ENCODE measurements at regions not wholly inside any gene's neighbourhood (a gene's known extent, or its start where the extent isn't known, plus 50 kb on each side); places are given as distances from the start of the nearest gene placed in this dataset.

DNA sequence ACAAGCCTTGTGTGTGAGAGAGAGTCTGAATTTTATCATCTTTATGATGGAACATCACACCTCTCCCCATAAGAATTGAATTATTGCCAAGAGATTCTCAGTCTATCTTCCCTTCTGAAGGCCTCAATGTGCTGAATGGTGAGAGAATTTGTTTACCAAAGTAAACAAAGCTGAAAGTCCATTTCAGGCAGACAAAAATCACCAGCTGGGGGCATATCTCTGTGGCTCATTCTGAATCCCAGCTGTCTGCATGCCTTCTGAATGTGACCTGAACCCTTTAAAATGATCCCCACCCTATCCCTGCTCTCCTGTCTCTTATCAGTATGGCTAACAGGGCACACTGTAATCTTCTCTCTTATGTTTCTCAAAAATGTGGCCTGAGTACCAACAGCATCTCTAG, 99.1 kb upstream of the CAMK1G start:
- TF ChIP-seq POU2F2 (IDR thresholded peaks at IDR 0.05; ENCODE audit: low read depth, low read length), result no peak
- no peak for TF ChIP-seq SPI1 (IDR thresholded peaks at IDR 0.05; ENCODE audit: low read depth, low read length)
- TF ChIP-seq POLR2A (IDR thresholded peaks at IDR 0.05; ENCODE audit: low read depth, low read length), result no peak
- no peak for TF ChIP-seq TAF1 (IDR thresholded peaks at IDR 0.05; ENCODE audit: low read depth, low read length)
- TF ChIP-seq POLR2AphosphoS5 (IDR thresholded peaks at IDR 0.05; ENCODE audit: low read depth, low read length), result no peak
- no peak for TF ChIP-seq PAX5 (IDR thresholded peaks at IDR 0.05; ENCODE audit: insufficient read depth, low read length, severe bottlenecking)
- no peak for DNase-seq (ENCODE audit: insufficient read length, low spot score)
- FAIRE-seq, result no peak

- no peak for FAIRE-seq
- DNase-seq (ENCODE audit: insufficient read length, low spot score), result no peak
- no peak for TF ChIP-seq PAX5 (IDR thresholded peaks at IDR 0.05; ENCODE audit: insufficient read depth, low read length, severe bottlenecking)
Measured at GRCh38 chr1:209485167-209485566, 98.3 kb upstream of the CAMK1G start.

DNA sequence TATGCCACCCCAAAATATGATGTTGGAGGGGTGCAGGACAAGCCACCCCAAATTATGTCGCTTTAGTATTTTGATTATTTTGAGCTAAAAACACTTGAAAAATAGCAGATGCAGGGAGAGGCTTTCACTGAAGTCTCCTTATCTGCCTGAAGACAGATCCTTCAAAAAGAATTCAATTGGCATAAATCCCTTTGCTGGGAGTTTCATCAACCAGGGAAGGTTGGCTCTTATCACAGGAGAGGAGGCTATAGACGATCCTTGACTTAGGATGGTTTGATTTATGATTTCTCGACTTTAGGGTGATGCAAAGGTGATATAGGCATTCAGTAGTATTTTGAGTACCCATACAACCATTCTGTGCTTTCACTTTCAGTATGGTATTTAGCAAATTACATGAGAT, 97.8 kb upstream of the CAMK1G start:
- FAIRE-seq (no peak), DNase-seq (ENCODE audit: insufficient read length, low spot score) (no peak)
- no peak for TF ChIP-seq POLR2A (IDR thresholded peaks at IDR 0.05; ENCODE audit: low read depth, low read length)
- no peak for TF ChIP-seq POU2F2 (IDR thresholded peaks at IDR 0.05; ENCODE audit: low read depth, low read length)
- no peak for TF ChIP-seq SPI1 (IDR thresholded peaks at IDR 0.05; ENCODE audit: low read depth, low read length)

DNA sequence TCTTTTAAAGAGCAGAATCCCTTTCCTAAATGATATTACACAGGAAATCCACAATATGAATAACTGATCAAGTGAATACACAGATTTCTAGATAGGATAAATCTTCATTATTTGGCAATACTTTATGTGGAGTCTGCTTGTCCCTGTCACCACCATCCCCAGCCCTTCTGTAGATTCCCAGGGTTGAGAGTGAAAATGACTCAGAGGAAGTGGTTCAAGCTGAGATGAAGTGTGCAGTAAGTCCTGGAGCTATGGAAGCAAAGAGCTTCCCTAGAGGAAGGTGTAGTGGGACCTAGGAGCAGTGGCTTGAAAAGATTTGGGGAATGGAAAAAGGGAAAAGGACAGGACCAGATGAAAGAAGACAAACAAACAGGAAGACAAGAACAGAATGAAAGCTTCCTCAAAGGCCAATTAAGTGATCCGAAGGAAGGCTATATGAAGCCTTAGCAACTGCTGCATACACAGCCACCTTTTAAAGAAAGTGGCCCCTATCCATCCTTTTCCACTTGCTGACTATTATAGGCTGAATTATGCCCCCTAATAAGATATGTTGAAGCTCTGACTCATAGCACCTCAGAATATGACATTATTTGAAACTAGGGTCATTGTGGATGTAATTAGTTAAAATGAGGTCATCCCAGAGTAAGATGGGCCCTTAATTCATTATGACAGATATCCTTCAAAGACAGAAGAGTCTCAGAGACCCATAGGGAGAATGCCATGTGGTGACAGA, 96.5 kb upstream of the CAMK1G start:
- TF ChIP-seq PAX5 (IDR thresholded peaks at IDR 0.05; ENCODE audit: insufficient read depth, low read length, severe bottlenecking), result no peak
- TF ChIP-seq TAF1 (IDR thresholded peaks at IDR 0.05; ENCODE audit: low read depth, low read length), result no peak
- no peak for TF ChIP-seq POLR2AphosphoS5 (IDR thresholded peaks at IDR 0.05; ENCODE audit: low read depth, low read length)
- TF ChIP-seq POU2F2 (IDR thresholded peaks at IDR 0.05; ENCODE audit: low read depth, low read length), result no peak
- no peak for TF ChIP-seq SPI1 (IDR thresholded peaks at IDR 0.05; ENCODE audit: low read depth, low read length)
- TF ChIP-seq POLR2A (IDR thresholded peaks at IDR 0.05; ENCODE audit: low read depth, low read length), result no peak
- FAIRE-seq (no peak), DNase-seq (ENCODE audit: insufficient read length, low spot score) (no peak)

GRCh38 chr1:209490013-209490412, 93.5 kb upstream of the CAMK1G start:
- DNase-seq (ENCODE audit: insufficient read length, low spot score) (no peak), FAIRE-seq (no peak)
- TF ChIP-seq SPI1 (IDR thresholded peaks at IDR 0.05; ENCODE audit: low read depth, low read length), result no peak
- TF ChIP-seq PAX5 (IDR thresholded peaks at IDR 0.05; ENCODE audit: insufficient read depth, low read length, severe bottlenecking), result no peak
- TF ChIP-seq POLR2AphosphoS5 (IDR thresholded peaks at IDR 0.05; ENCODE audit: low read depth, low read length), result no peak
- TF ChIP-seq POLR2A (IDR thresholded peaks at IDR 0.05; ENCODE audit: low read depth, low read length), result no peak
- TF ChIP-seq TAF1 (IDR thresholded peaks at IDR 0.05; ENCODE audit: low read depth, low read length), result no peak
- no peak for TF ChIP-seq POU2F2 (IDR thresholded peaks at IDR 0.05; ENCODE audit: low read depth, low read length)

GRCh38 chr1:209491031-209491430, 92.5 kb upstream of the CAMK1G start:
- DNase-seq (ENCODE audit: insufficient read length, low spot score) (no peak), FAIRE-seq (no peak)
- no peak for TF ChIP-seq POLR2AphosphoS5 (IDR thresholded peaks at IDR 0.05; ENCODE audit: low read depth, low read length)

DNA sequence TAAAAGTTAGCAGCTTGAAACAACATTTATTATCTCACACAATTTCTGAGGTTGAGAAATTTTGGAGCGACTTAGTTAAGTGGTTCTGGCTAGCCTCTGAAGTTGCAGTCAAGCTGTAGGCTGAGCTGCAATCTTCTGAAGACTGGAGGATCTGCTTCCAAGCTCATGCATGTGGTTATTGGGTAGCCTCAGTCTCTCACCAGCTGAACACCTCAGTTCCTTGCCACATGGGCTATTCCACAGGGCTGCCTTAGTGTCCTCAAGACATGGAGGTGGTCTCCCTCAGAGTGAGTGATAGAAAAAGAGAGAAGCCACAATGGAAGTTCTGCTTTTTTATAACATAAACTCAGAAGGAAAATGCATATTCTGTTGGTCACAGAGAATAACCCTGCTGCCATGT, 92.0 kb upstream of the CAMK1G start:
- FAIRE-seq, result no peak
- TF ChIP-seq TAF1 (IDR thresholded peaks at IDR 0.05; ENCODE audit: low read depth, low read length), result no peak
- no peak for TF ChIP-seq POU2F2 (IDR thresholded peaks at IDR 0.05; ENCODE audit: low read depth, low read length)
- TF ChIP-seq PAX5 (IDR thresholded peaks at IDR 0.05; ENCODE audit: insufficient read depth, low read length, severe bottlenecking), result no peak
- TF ChIP-seq POLR2A (IDR thresholded peaks at IDR 0.05; ENCODE audit: low read depth, low read length), result no peak
- no peak for TF ChIP-seq POLR2AphosphoS5 (IDR thresholded peaks at IDR 0.05; ENCODE audit: low read depth, low read length)
- TF ChIP-seq SPI1 (IDR thresholded peaks at IDR 0.05; ENCODE audit: low read depth, low read length), result no peak

GRCh38 chr1:209491897-209492296, 91.6 kb upstream of the CAMK1G start:
- no peak for TF ChIP-seq TAF1 (IDR thresholded peaks at IDR 0.05; ENCODE audit: low read depth, low read length)
- no peak for TF ChIP-seq POLR2AphosphoS5 (IDR thresholded peaks at IDR 0.05; ENCODE audit: low read depth, low read length)
- no peak for TF ChIP-seq PAX5 (IDR thresholded peaks at IDR 0.05; ENCODE audit: insufficient read depth, low read length, severe bottlenecking)
- no peak for TF ChIP-seq SPI1 (IDR thresholded peaks at IDR 0.05; ENCODE audit: low read depth, low read length)
- no peak for TF ChIP-seq POLR2A (IDR thresholded peaks at IDR 0.05; ENCODE audit: low read depth, low read length)
- TF ChIP-seq POU2F2 (IDR thresholded peaks at IDR 0.05; ENCODE audit: low read depth, low read length), result no peak
- no peak for FAIRE-seq

More for the DNA sequence above, 92.0 kb upstream of the CAMK1G start:
- DNase-seq (ENCODE audit: insufficient read length, low spot score), result no peak

GRCh38 chr1:209493559-209493958, 90.0 kb upstream of the CAMK1G start:
- FAIRE-seq (no peak), DNase-seq (ENCODE audit: insufficient read length, low spot score) (no peak)
- TF ChIP-seq POU2F2 (IDR thresholded peaks at IDR 0.05; ENCODE audit: low read depth, low read length) (no peak), POLR2A (IDR thresholded peaks at IDR 0.05; ENCODE audit: low read depth, low read length) (no peak), SPI1 (IDR thresholded peaks at IDR 0.05; ENCODE audit: low read depth, low read length) (no peak), TAF1 (IDR thresholded peaks at IDR 0.05; ENCODE audit: low read depth, low read length) (no peak)

More at GRCh38 chr1:209491897-209492296, 91.6 kb upstream of the CAMK1G start:
- DNase-seq (ENCODE audit: insufficient read length, low spot score), result no peak

- FAIRE-seq (no peak), DNase-seq (ENCODE audit: insufficient read length, low spot score) (no peak)
- TF ChIP-seq POLR2AphosphoS5 (IDR thresholded peaks at IDR 0.05; ENCODE audit: low read depth, low read length) (no peak), POLR2A (IDR thresholded peaks at IDR 0.05; ENCODE audit: low read depth, low read length) (no peak), PAX5 (IDR thresholded peaks at IDR 0.05; ENCODE audit: insufficient read depth, low read length, severe bottlenecking) (no peak), TAF1 (IDR thresholded peaks at IDR 0.05; ENCODE audit: low read depth, low read length) (no peak), POU2F2 (IDR thresholded peaks at IDR 0.05; ENCODE audit: low read depth, low read length) (no peak), SPI1 (IDR thresholded peaks at IDR 0.05; ENCODE audit: low read depth, low read length) (no peak)
Measured at GRCh38 chr1:209497729-209498128, 85.8 kb upstream of the CAMK1G start.

All from GM12891 (cell line).